AG20443 (cell line): ENCODE measurements at regions not wholly inside any gene's neighbourhood (a gene's known extent, or its start where the extent isn't known, plus 50 kb on each side); places are given as distances from the start of the nearest gene placed in this dataset.

Experiments
- DNase-seq: peaks from one replicate; pipeline ENCODE4 v3.0.0; 2012; ENCODE audit warnings: low spot score, mixed read lengths

GRCh38 chr14:97267509-97267908, 470.3 kb downstream of the VRK1 start:
- no peak for DNase-seq

- DNase-seq: no peak
Measured at GRCh38 chr14:97268097-97268496, 470.9 kb downstream of the VRK1 start.

GRCh38 chr14:97270308-97270707, 473.1 kb downstream of the VRK1 start:
- DNase-seq: no peak

- no peak for DNase-seq
Measured at GRCh38 chr14:97271451-97271960, 474.3 kb downstream of the VRK1 start.

- DNase-seq: no peak
Measured at GRCh38 chr14:97273540-97273939, 476.4 kb downstream of the VRK1 start.

- DNase-seq: no peak
Measured at GRCh38 chr14:97274626-97275025, 477.4 kb downstream of the VRK1 start.

GRCh38 chr14:97275276-97275675, 478.1 kb downstream of the VRK1 start:
- no peak for DNase-seq

GRCh38 chr14:97276573-97276972, 479.4 kb downstream of the VRK1 start:
- no peak for DNase-seq

- DNase-seq: no peak
Measured at GRCh38 chr14:97277711-97278110, 480.5 kb downstream of the VRK1 start.

GRCh38 chr14:97280526-97280925, 483.3 kb downstream of the VRK1 start:
- no peak for DNase-seq

GRCh38 chr14:97281741-97282140, 484.6 kb downstream of the VRK1 start:
- DNase-seq: no peak

- no peak for DNase-seq
Measured at GRCh38 chr14:97282210-97283004, 485.2 kb downstream of the VRK1 start.

GRCh38 chr14:97283005-97283403, 485.8 kb downstream of the VRK1 start:
- no peak for DNase-seq

- DNase-seq: no peak
Measured at GRCh38 chr14:97283426-97283825, 486.2 kb downstream of the VRK1 start.

GRCh38 chr14:97283841-97284240, 486.7 kb downstream of the VRK1 start:
- no peak for DNase-seq

- no peak for DNase-seq
Measured at GRCh38 chr14:97287956-97288355, 490.8 kb downstream of the VRK1 start.

- no peak for DNase-seq
Measured at GRCh38 chr14:97290065-97290464, 492.9 kb downstream of the VRK1 start.

- no peak for DNase-seq
Measured at GRCh38 chr14:97290977-97291376, 493.8 kb downstream of the VRK1 start.

- no peak for DNase-seq
Measured at GRCh38 chr14:97293659-97294058, 496.5 kb downstream of the VRK1 start.

GRCh38 chr14:97295108-97295710, 498.0 kb downstream of the VRK1 start:
- DNase-seq: no peak

GRCh38 chr14:97296176-97296575, 499.0 kb downstream of the VRK1 start:
- DNase-seq: no peak

- DNase-seq: no peak
Measured at GRCh38 chr14:97297100-97297499, 499.9 kb downstream of the VRK1 start.

- DNase-seq: no peak
Measured at GRCh38 chr14:97298331-97298730, 501.1 kb downstream of the VRK1 start.

- DNase-seq: no peak
Measured at GRCh38 chr14:97298736-97299135, 501.6 kb downstream of the VRK1 start.
